MM.1S (cell line): ENCODE measurements at regions not wholly inside any gene's neighbourhood (a gene's known extent, or its start where the extent isn't known, plus 50 kb on each side); places are given as distances from the start of the nearest gene placed in this dataset.

Experiments used
- CTCF ChIP-seq: fragments of 300-600 bp; sonication (generic); IDR thresholded peaks from 2 replicates; pipeline ENCODE4 v1.5.1; 2016; ENCODE audit warnings: antibody characterized with exemption, low read length, mixed read lengths
- EZH2phosphoT487 ChIP-seq: fragments of 300-600 bp; sonication (generic); IDR thresholded peaks from 2 replicates; pipeline ENCODE4 v1.6.1; 2018; ENCODE audit warnings: antibody characterized with exemption, low read length

DNA sequence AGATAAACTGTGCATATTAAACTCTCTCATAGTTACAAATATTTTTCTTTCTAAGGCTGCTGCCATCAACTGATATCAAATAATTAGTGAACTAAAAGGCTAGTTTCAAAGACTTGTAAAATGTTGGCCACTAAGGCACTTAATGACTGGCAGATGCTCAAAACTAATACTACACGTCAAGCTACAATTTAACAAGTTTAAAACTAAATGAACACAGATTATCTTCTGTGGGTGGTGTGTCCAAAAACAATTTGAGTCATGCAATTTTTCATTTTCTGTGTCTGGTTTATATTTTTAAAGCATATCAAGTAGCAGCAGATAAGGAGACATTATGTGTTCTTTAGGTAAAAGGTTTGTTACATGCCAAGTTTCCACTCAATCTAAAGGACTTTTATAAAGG, 665.1 kb downstream of the EFNA5 start:
- TF ChIP-seq CTCF = no peak
- TF ChIP-seq EZH2phosphoT487 = no peak
